GM23248 (cell line): ENCODE measurements at regions not wholly inside any gene's neighbourhood (a gene's known extent, or its start where the extent isn't known, plus 50 kb on each side); places are given as distances from the start of the nearest gene placed in this dataset.

Experiments used
- EZH2 ChIP-seq: fragments of 200-600 bp; sonication (generic); IDR thresholded peaks from 2 replicates; pipeline ENCODE4 v1.6.1; 2018; ENCODE audit warnings: antibody characterized with exemption, mild to moderate bottlenecking; ENCODE audit not compliant: insufficient read depth, poor library complexity, severe bottlenecking
- EZH2phosphoT487 ChIP-seq: fragments of 200-600 bp; sonication (generic); IDR thresholded peaks from 2 replicates; pipeline ENCODE4 v1.6.1; 2018; ENCODE audit warnings: antibody characterized with exemption, moderate library complexity, mild to moderate bottlenecking, low read depth; ENCODE audit not compliant: insufficient read depth

- TF ChIP-seq EZH2phosphoT487 (no peak), EZH2 (no peak)
These were observed 324.9 kb downstream of the SIPA1L2 start for GRCh38 chr1:232305050-232305449.
